Medulla oblongata (tissue), 1 donor: ENCODE measurements at regions not wholly inside any gene's neighbourhood (a gene's known extent, or its start where the extent isn't known, plus 50 kb on each side); places are given as distances from the start of the nearest gene placed in this dataset.
"Not testable (repeated sequence)": the region's sequence is repeated elsewhere in the genome, so short reads cannot be mapped to it uniquely, and the experiment has no call there.

Experiments
- DNase-seq: peaks from one replicate; pipeline ENCODE4 v3.0.0-alpha.2; 2015; ENCODE audit errors: extremely low spot score

DNA sequence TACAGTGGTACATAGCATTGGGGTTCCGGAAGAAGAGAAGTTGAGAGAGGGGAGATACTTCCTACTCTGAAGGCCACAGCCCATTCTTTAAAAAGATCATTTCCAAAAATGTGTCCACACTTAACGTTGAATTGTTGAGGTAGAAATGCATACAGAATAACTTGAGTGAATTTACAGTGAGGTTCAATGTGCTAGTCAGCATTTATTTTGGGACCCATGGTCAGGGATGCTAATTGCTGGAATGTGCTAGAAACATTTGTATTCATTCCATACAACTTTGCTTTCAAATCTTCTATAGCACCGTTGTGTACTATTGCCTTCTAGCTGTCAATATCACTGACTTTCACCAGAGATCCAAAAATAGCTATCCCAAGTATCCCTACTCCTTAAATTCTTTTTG, 325.9 kb downstream of the SATB2 start:
- DNase-seq = no peak

DNA sequence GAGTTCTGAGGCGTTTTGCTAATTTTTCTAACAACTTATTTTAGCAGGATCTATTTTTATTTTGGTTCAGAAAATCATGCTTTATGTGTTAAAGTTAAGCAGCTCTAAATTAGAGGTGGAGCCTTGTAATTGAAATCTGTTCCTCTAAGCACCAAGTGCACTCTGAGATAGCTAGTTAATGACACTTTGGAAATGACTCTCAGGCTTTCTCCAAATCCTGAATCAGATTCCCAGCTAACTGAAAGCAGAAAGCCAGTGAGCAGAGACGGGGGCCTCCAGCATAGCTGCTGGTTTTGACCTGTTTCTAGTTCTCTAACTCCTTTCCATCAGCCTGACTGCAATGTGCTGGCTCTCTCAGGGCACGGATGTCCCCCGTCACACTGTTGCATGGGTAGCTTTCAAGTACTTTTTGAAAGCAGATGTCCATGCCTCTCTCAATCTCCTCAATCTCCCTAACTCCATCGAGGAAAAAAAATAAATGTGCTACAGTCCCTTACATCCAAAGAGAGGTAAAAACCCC, 326.5 kb downstream of the SATB2 start:
- DNase-seq = no peak

DNA sequence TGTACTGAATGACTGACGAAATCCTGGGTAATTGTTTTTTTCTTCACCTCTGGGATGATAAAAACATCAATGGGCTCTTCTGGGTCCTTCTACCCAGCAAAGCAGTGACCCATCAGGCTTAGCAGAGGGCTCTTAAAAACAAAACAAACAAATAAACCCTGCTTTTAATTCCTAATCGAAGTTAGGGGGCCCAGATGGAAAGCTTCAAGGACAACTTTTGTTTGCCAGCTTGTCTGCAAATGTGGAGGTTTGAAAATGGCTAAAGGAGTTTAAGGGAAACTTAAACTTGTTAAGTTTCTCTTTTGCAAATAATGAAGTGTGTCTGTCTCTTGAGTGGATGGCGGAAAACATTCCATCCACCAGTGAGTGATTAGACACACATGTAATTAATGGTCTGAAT, 327.2 kb downstream of the SATB2 start:
- no peak for DNase-seq

DNA sequence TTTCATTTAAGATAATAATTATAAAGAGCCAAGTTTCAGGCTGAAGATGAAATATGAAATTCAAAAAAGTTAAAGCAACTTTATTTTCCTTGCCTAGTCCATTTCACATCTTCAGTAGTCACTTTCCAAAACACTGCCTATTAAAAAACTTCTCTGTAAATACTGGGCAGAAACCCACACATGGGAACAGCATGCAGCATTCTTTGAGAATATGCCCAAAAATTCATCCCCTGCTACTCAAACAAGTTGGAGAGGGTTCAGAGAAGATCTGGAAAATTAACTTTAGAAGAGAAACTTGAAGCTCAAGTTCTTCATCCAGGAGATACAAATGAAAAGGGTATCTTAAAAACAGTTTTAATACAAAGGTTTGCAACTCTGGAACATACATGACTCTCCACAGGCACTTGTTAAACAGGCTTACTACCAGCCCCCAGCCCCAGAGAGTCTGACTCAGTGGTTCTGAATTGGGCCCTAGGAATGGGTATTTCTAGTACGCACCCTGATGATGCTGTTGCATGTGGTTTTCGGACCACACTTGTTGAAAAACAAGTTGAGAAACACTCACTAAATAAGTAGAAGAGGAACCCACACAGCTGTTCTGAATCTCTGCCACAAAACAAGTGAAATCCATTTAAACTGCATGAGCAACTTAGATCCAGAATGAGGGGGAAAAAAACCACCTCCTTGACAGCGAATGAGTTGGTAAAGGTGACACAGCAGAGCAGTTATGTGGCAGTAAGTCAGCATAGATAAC, 329.1 kb downstream of the SATB2 start:
- DNase-seq = no peak

DNA sequence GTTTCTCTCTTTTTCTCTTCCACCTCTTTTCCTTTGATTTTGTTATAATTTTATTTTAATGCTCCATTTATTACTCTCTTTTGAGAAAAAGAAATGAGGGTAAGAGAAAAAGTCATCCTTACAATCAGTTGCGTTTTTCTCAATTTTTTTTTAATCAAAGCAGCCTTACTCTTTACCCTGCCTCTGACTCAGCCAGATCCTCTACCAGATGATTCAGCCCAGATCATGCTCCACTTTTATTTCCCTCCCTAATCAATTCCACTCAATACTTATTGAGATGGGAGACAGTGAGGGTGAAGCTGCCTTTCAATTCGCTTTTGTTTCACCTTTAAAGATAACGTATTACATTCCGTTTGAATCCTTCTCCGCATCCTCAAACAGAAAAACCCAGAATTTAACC, 337.9 kb downstream of the SATB2 start:
- DNase-seq = no peak

DNA sequence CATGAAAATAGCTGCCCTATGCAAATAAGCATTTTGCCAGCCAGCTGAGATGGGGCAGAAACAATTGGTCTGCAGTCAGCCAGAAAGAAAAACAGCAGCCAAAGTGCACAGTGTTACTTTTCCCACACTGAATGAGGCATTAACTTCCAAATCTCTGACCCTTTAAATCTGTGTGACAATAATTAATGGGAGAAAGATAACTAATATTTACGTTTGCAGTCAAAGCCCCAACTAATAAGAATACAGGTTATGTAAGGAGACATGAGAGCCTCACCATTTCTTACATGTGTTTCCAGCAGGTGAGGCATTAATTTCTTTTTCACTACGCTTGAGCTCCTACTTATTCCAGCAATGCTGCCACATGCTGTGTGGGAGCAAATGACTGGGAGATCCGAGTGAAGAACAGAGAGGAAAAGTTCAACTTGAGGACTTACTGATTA, 339.0 kb downstream of the SATB2 start:
- DNase-seq = peak; percentile 11

DNA sequence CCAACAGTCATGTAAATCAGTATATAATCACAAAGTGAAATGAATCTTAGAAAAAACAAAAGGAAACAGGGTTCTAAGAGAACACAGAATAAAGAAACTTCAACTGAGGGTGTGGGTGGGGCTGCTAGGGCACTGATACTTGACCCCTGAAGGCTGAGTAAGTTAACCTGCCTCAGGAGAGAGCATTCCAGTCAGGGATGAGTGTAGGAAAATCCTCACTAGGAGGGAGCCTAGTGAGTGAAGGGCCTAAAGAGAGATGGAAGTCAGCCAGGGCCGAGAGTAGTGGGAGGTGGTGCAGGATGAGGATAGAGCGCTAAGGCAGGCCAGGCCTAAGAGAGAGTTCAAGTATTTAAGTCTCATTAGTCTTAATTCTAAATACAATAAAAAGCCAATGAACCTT, 342.6 kb downstream of the SATB2 start:
- no peak for DNase-seq

DNA sequence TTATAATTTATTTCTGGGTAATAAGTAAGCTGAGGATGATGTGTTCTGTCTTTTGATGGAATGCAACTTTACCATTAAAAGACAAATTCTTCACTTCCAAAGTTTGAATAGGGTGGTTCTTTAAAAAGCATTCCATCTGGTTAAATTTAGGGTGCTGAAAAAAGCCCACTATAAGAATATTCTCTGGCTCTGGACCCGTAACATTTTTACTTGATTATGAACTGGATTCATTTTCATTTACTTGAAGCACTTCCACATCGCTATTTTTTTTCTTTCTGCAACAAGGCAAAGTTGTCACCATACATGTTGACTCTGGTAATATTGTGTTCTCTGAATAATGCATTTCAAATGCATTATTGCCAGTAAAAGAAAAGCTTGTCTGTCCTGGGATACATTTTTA, 344.6 kb downstream of the SATB2 start:
- DNase-seq = no peak

DNA sequence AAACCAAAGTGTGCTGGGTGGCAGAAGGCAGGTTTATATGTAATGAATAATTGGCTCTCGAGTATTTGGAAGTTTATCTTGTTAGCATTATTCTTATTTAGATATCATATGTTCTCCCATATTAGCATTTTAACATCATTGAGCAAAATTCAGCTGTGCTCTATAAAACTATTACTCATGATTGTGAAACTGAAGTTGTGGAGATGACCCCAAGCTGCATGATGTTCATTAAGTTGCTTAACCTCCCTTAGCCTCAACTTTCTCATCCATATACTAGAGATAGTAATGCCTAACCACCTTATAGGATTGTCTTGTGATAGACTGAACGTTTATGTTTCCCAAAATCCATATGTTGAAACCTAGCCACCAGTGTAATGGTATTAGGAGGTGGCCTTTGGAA, 346.3 kb downstream of the SATB2 start:
- no peak for DNase-seq

DNA sequence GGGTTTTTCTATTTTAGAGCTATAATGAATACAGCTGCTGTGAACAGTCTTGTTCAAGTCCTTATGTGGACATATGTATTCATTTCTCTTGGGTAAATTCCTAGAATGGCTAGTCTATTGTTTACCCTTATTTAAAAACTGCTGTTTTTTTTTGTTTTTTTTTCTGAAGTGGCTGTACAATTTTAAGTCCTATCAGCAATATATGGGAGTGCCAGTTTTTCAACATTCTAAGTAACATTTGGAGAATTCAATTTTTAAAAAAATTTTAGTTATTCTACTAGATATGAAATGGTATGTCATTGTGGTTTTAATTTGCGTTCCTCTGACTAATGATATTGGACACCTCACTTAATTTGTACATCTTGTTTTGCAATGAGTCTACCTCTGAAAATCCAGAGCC, 349.7 kb downstream of the SATB2 start:
- no peak for DNase-seq

DNA sequence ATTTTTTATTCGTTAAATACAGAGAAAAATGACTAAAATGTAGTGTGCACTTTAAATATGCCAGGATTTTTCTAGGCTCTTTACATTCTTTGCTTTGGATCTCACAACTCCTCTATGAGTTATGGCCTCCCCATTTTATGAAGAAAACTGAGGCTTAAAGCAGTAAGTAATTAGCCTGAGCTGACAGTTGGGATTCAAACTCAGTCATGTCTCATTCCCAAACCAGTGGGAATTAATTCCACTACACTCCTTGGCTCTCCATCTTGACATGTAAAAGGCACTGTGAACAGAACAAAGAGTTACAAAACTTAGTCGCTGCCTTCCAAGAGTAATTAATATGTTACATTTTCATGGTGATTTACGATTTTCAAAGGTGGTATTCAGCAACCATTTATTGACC, 351.9 kb downstream of the SATB2 start:
- no peak for DNase-seq

DNA sequence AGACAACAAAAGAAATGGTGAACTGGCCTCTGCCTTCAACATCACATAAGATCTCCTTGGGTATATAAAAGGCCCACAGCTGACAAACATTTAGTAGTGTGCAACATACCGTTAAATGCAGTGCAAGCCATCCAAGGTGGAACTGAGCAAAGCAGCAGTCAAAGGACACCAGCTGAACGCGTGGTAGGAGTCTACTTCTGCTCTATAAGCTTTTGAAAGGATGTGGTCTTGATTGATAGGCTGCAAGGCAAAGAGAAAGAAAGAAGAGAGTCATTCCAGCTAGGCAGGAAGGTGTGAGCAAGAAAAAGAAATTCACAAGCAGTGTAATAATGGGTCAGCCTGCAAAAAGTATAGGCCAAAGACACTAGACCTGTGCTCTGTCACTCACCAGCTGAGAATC, 356.3 kb downstream of the SATB2 start:
- no peak for DNase-seq

DNA sequence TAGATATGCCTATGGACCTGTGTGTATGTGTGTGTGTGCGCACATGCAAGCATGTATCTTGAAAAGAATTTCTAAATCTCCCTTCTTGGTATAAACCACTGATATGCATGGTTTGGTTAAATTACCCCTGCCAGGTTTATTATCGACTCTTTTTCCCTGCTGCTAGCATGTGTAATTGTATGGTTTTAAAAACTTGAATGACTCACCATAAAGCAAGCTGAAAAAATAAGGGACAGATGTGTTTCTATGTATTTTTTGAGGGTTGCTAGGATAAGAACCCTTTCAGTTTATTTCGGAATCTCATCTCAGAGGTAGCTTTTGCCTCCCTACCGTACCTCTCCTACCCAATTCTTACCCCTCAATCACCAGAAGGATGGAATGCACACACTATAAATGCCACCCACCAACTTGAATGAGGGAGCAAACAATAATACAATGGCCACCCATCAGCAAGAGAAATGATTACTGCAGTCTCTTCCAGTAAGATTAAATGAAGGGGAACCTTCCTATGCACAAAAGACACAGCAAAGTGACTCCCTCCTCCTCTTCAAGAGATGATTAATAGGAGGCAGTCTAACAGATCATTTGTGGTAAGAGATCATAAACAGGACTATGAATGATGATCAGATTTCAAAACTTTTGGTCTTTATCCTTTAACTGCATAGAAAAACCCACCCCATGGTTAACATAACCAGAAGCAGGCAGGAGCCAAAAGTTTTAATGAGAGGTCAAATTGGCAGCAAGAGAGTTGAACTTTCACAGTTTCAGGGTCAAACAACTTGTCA, 357.2 kb downstream of the SATB2 start:
- DNase-seq = no peak

DNA sequence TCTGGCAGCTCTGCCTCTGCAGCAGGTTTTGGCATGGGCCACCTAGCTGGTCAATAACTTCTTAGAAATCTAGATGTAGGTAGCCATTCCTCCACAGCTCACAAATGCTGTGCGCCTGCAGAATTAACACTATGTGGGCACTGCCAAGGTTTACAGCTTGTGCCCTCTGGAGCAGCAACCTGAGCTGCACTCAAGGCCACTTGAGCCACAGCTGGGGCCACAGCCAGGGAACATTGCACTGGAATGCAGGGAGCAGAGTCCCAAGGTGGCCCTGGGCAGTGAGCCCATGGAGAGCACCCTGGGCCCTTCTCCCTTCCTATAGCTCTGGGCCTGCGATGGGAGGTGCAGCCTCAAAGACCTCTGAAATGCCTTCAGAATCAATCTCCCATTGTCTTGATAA, 365.3 kb downstream of the SATB2 start:
- DNase-seq = no peak

DNA sequence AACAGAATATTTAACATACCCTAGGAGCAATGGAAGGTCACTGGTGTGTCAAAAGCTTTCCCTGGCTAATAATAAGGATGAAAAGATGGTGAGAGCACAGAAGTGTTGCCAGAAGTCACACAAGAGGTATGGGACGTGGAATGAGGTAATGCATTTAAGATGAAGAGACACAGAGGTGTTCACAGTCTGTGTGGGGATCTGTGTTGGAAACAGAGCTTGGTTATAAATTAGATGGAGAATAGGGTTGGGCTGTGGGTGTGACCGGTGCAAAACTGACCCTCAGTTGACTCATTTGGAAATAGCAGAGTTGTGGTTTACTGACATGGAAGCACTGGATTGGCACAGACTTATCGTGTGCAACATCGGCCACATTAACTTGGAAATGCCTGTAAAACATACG, 372.5 kb downstream of the SATB2 start:
- DNase-seq = no peak

DNA sequence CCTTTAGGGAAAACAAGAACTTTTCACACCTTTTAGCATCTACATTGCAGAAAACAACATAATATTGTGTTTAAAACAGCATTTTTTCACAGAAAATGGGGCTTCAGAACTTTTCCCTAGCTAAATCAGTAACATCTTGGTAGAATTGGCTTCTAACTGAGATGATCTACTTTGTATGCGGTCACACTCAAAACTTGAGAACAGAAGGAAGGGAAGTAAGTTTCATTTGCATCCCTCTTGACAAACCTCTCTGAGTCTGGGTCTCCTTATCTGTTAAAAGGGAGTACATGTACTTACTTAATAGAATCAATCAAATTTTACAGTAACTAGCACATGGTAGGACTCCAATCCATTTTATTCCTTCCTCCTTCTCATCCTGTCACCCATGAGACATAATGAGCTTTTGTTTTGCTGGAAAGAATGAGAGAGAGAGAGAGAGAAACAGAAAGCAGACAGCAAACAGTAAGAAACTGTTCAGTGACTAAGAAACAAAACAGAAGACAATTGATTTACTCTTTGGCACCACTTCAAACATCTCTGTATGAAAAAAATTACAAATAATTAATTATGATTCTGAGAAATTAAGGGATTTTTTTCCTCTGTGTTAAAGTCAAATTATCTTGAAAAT, 387.3 kb downstream of the SATB2 start:
- DNase-seq = peak; percentile 75

DNA sequence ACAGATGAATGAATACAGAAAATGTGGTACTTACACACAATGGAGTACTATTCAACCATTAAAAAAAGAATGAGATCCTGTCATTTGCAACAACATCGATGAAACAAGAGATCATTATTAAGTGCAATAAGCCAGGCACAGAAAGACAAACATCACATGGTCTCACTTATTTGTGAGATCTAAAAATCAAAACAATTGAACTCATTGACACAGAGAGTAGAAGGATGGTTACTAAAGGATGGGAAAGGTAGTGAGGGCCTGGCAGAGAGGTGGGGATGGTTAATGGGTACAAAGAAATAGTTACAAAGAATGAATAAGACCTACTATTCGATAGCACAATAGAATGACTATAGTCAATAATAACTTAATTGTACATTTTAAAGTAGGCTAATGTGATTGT, 393.5 kb downstream of the SATB2 start:
- DNase-seq = no peak

DNA sequence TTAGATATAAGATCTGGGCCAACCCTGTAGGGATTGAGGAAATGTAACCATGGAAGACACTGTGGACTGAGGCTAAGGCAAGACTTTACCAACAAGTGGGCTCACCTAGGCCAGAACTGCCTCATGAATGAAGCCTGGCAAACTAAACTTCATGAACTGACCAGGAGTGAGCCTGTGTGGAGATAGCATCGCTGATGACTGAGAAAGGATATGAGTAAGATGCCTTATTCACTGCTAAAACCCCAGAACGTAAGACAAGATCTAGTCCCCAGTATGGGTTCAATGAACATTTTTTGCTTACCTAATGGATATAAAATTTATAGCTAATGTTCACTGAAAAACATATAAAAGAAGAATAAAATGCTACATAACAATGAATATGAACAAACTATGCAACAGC, 399.8 kb downstream of the SATB2 start:
- no peak for DNase-seq

DNA sequence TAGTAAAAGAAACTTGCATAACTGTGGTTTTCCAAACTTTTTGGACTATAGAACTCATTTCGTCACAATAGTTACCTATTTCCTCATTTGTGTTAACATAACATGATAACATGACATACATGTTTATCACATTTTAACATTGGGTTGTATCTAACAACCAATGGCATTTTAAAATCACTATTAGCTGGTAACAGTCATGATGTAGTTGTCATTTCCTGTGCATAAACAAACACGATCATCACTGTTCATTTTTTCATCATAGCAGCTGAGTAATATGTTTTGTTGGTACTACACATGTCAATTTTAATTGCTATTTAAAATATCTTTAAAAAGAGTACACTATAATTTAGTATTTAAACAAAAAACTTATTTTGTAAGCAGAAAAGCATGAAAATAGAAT, 402.4 kb downstream of the SATB2 start:
- DNase-seq = no peak

DNA sequence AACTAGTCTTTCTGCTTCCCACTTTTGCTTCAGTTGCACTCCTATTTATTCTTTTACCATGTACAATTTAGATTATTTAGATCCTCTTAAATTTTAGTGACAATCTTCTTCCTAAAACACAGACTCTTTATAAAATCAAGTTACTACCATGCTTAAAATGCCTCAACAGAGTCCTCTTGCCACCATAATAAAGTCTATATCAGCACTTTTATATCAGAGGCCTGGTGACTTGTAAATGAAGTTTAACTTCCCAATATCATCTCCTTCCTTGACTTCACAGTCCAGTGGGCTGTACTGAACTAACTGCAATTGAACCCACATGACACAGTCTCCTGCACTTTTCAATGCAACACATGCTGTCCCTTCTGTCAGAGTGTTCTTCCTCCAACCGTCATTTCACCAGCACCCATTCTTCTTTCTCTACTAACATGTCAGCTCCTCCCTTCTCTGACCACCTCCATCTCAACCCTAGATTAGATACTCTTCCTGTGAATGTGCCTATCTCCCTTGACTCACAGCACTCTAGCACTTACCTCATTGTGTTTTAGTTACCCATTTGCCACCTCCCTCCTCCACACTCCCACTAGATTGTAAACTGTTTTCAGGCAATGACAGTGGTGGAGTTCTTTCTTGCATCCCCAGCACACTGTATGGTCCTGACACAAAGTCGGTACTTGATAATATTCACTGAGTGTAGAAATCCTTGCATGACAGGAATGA, 414.9 kb downstream of the SATB2 start:
- DNase-seq = no peak

DNA sequence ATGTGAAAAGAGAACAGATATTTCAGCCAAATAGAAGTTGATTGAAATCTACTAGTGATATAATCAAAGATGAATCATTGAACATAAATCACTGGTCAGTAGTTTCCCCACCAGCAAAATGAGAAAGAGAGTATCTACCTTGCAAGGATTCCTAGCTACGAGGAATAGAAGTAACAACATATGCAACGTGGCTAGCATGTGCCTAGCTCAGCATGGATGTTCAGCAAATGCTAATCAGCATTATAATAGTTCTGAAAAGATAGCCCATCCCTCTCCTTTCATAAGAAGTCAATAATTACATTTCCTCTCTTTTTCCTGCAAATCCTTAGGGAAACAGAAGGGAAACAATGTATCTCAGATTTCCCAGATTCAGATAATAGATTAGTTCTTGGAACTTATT, 417.2 kb downstream of the SATB2 start:
- no peak for DNase-seq

DNA sequence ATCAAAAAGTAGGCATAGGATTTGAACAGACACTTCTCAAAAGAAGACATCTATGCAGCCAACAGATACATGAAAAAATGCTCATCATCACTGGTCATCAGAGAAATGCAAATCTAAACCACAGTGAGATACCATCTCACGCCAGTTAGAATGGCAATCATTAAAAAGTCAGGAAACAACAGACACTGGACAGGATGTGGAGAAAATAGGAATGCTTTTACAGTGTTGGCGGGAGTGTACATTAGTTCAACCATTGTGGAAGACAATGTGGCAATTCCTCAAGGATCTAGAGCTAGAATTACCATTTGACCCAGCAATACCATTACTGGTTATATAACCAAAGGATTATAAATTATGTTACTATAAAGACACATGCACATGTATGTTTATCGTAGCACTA, 424.0 kb downstream of the SATB2 start:
- DNase-seq = not testable (repeated sequence)
